ENCODE measurements at regions not wholly inside any gene's neighbourhood (a gene's known extent, or its start where the extent isn't known, plus 50 kb on each side); places are given as distances from the start of the nearest gene placed in this dataset.

DNA sequence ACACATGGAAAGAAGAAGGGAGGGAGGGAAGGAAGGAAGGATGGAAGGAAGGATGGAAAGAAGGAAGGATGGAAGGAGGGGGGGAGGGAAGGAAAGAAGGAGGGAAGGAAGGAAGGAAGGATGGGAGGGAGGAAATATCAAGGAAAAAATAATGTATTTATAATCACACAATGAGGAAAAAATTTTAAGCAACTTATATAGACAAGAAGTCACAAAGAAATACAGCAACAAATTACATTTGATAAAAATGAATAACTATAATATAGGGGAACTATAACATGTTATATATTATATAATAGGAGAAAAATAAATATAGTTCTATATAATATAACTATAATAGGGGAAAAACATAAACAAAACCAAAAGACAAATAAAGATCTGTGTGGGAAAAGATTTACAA lies 441.8 kb downstream of the LRATD1 start:
- Mint-ChIP-seq H3K27ac (no peak overlapping the region), H3K27me3 (ENCODE audit: insufficient read depth, low read depth, poor library complexity) (no peaks in the 10 kb centered on the region), H3K4me1 (peaks cover 10% of the 10 kb centered on the region; the same call in 2 of the 3 replicates), H3K4me3 (no peak overlapping the region), H3K36me3 (ENCODE audit: low read depth) (no peaks in the 10 kb centered on the region), H3K9me3 (no peaks in the 10 kb centered on the region)
- no peak overlapping the region for H3K4me2 ChIP-seq
- no peak overlapping the region for H2AFZ ChIP-seq
- ATAC-seq, result no peak
- TF ChIP-seq EZH2 (IDR thresholded peaks at IDR 0.05; ENCODE audit: low read depth, unreplicated experiment) (no peak), POLR2AphosphoS5 (IDR thresholded peaks at IDR 0.05; ENCODE audit: low read depth) (no peak), ZNF331 (CRISPR knock-in tag; IDR thresholded peaks at IDR 0.05; ENCODE audit: low read depth) (no peak), JUNB (IDR thresholded peaks at IDR 0.05; ENCODE audit: unreplicated experiment) (no peak), ZNF114 (CRISPR knock-in tag; IDR thresholded peaks at IDR 0.05) (no peak), NANOG (IDR thresholded peaks at IDR 0.05; ENCODE audit: borderline replicate concordance) (no peak), CREB1 (CRISPR knock-in tag; IDR thresholded peaks at IDR 0.05; ENCODE audit: low read depth) (no peak), CTCF (conservative IDR thresholded peaks at IDR 0.05; ENCODE audit: low read depth in 2 of 2) (no peak), STAT1 (IDR thresholded peaks at IDR 0.05; ENCODE audit: unreplicated experiment) (no peak), EZH2phosphoT487 (IDR thresholded peaks at IDR 0.05; ENCODE audit: unreplicated experiment) (no peak)
- TF ChIP-seq, protein P1, sequence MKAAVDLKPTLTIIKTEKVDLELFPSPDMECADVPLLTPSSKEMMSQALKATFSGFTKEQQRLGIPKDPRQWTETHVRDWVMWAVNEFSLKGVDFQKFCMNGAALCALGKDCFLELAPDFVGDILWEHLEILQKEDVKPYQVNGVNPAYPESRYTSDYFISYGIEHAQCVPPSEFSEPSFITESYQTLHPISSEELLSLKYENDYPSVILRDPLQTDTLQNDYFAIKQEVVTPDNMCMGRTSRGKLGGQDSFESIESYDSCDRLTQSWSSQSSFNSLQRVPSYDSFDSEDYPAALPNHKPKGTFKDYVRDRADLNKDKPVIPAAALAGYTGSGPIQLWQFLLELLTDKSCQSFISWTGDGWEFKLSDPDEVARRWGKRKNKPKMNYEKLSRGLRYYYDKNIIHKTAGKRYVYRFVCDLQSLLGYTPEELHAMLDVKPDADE (IDR thresholded peaks at IDR 0.05), result no peak
- TF ChIP-seq, protein P2, sequence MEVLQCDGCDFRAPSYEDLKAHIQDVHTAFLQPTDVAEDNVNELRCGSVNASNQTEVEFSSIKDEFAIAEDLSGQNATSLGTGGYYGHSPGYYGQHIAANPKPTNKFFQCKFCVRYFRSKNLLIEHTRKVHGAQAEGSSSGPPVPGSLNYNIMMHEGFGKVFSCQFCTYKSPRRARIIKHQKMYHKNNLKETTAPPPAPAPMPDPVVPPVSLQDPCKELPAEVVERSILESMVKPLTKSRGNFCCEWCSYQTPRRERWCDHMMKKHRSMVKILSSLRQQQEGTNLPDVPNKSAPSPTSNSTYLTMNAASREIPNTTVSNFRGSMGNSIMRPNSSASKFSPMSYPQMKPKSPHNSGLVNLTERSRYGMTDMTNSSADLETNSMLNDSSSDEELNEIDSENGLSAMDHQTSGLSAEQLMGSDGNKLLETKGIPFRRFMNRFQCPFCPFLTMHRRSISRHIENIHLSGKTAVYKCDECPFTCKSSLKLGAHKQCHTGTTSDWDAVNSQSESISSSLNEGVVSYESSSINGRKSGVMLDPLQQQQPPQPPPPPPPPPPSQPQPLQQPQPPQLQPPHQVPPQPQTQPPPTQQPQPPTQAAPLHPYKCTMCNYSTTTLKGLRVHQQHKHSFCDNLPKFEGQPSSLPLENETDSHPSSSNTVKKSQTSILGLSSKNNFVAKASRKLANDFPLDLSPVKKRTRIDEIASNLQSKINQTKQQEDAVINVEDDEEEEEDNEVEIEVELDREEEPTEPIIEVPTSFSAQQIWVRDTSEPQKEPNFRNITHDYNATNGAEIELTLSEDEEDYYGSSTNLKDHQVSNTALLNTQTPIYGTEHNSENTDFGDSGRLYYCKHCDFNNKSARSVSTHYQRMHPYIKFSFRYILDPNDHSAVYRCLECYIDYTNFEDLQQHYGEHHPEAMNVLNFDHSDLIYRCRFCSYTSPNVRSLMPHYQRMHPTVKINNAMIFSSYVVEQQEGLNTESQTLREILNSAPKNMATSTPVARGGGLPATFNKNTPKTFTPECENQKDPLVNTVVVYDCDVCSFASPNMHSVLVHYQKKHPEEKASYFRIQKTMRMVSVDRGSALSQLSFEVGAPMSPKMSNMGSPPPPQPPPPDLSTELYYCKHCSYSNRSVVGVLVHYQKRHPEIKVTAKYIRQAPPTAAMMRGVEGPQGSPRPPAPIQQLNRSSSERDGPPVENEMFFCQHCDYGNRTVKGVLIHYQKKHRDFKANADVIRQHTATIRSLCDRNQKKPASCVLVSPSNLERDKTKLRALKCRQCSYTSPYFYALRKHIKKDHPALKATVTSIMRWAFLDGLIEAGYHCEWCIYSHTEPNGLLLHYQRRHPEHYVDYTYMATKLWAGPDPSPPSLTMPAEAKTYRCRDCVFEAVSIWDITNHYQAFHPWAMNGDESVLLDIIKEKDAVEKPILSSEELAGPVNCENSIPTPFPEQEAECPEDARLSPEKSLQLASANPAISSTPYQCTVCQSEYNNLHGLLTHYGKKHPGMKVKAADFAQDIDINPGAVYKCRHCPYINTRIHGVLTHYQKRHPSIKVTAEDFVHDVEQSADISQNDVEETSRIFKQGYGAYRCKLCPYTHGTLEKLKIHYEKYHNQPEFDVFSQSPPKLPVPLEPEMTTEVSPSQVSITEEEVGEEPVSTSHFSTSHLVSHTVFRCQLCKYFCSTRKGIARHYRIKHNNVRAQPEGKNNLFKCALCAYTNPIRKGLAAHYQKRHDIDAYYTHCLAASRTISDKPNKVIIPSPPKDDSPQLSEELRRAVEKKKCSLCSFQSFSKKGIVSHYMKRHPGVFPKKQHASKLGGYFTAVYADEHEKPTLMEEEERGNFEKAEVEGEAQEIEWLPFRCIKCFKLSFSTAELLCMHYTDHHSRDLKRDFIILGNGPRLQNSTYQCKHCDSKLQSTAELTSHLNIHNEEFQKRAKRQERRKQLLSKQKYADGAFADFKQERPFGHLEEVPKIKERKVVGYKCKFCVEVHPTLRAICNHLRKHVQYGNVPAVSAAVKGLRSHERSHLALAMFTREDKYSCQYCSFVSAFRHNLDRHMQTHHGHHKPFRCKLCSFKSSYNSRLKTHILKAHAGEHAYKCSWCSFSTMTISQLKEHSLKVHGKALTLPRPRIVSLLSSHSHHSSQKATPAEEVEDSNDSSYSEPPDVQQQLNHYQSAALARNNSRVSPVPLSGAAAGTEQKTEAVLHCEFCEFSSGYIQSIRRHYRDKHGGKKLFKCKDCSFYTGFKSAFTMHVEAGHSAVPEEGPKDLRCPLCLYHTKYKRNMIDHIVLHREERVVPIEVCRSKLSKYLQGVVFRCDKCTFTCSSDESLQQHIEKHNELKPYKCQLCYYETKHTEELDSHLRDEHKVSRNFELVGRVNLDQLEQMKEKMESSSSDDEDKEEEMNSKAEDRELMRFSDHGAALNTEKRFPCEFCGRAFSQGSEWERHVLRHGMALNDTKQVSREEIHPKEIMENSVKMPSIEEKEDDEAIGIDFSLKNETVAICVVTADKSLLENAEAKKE (CRISPR knock-in tag; IDR thresholded peaks at IDR 0.05), result no peak
- TF ChIP-seq, protein P3, sequence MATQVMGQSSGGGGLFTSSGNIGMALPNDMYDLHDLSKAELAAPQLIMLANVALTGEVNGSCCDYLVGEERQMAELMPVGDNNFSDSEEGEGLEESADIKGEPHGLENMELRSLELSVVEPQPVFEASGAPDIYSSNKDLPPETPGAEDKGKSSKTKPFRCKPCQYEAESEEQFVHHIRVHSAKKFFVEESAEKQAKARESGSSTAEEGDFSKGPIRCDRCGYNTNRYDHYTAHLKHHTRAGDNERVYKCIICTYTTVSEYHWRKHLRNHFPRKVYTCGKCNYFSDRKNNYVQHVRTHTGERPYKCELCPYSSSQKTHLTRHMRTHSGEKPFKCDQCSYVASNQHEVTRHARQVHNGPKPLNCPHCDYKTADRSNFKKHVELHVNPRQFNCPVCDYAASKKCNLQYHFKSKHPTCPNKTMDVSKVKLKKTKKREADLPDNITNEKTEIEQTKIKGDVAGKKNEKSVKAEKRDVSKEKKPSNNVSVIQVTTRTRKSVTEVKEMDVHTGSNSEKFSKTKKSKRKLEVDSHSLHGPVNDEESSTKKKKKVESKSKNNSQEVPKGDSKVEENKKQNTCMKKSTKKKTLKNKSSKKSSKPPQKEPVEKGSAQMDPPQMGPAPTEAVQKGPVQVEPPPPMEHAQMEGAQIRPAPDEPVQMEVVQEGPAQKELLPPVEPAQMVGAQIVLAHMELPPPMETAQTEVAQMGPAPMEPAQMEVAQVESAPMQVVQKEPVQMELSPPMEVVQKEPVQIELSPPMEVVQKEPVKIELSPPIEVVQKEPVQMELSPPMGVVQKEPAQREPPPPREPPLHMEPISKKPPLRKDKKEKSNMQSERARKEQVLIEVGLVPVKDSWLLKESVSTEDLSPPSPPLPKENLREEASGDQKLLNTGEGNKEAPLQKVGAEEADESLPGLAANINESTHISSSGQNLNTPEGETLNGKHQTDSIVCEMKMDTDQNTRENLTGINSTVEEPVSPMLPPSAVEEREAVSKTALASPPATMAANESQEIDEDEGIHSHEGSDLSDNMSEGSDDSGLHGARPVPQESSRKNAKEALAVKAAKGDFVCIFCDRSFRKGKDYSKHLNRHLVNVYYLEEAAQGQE (IDR thresholded peaks at IDR 0.05; ENCODE audit: unreplicated experiment), result no peak
- H3K27me3 ChIP-seq (ENCODE audit: insufficient read depth), result no peaks in the 10 kb centered on the region
- H3K4me3 ChIP-seq, result no peak overlapping the region
- H3F3A ChIP-seq (replicated peaks; ENCODE audit: low read depth), result no peaks in the 10 kb centered on the region
- no peaks in the 10 kb centered on the region for H4K20me1 ChIP-seq (replicated peaks; ENCODE audit: insufficient read depth)
- no peak overlapping the region for H3K27ac ChIP-seq (ENCODE audit: low read depth)
- no peak for DNase-seq (ENCODE audit: low spot score)
- H3K4me1 ChIP-seq (ENCODE audit: insufficient read depth), result no peaks in the 10 kb centered on the region
- no peaks in the 10 kb centered on the region for H3K36me3 ChIP-seq (ENCODE audit: insufficient read depth)
- no peaks in the 10 kb centered on the region for H3K79me2 ChIP-seq (replicated peaks; ENCODE audit: insufficient read depth)
- peaks cover 2% of the 10 kb centered on the region; the same call in 1 of the 2 replicates for H3K9me2 ChIP-seq (ENCODE audit: insufficient read depth)

Data from GM23338 (cell line).